ENCODE measurements at regions not wholly inside any gene's neighbourhood (a gene's known extent, or its start where the extent isn't known, plus 50 kb on each side); places are given as distances from the start of the nearest gene placed in this dataset.
"Not testable (repeated sequence)": the region's sequence is repeated elsewhere in the genome, so short reads cannot be mapped to it uniquely, and the experiment has no call there.

DNA sequence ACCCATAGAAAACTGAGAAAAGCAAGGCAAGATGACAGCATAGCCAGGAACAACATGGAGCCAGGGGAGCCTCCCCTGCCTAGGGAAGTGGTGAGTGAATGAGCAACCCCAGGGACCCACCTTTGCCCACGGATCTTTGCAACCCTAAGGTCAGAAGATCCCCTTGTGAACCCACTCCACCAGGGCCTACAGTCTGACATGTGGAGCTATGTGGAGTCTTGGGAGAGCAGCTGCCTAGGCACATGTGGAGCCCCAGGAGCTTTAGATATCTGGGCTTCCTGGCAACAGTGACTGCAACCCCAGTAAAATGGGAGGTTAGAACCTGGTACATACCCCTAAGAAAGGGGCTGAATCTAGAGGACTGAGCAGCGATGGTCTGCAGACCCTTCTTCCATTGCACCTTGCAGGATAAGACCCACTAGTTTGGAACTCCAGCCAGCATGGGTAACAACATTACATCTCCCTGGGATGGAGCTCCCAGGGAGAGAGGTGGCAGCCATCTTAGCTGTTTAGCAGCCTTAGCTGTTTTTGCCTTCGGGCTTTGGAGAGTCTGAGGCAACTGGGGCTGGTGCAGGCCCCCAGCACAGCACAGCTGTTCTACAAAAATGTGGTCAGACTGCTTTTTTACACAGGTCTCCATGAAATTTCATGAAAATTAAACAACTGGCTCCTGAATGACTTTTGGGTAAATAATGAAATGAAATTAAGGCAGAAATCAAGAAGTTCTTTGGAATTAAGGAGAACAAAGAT is 104.7 kb upstream of the TRIM2 start:
- TF ChIP-seq, protein P1, sequence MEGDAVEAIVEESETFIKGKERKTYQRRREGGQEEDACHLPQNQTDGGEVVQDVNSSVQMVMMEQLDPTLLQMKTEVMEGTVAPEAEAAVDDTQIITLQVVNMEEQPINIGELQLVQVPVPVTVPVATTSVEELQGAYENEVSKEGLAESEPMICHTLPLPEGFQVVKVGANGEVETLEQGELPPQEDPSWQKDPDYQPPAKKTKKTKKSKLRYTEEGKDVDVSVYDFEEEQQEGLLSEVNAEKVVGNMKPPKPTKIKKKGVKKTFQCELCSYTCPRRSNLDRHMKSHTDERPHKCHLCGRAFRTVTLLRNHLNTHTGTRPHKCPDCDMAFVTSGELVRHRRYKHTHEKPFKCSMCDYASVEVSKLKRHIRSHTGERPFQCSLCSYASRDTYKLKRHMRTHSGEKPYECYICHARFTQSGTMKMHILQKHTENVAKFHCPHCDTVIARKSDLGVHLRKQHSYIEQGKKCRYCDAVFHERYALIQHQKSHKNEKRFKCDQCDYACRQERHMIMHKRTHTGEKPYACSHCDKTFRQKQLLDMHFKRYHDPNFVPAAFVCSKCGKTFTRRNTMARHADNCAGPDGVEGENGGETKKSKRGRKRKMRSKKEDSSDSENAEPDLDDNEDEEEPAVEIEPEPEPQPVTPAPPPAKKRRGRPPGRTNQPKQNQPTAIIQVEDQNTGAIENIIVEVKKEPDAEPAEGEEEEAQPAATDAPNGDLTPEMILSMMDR (conservative IDR thresholded peaks at IDR 0.05), result no peak
- TF ChIP-seq ZFX (IDR thresholded peaks at IDR 0.05), result no peak
- no peak overlapping the region for H3K27ac ChIP-seq

DNA sequence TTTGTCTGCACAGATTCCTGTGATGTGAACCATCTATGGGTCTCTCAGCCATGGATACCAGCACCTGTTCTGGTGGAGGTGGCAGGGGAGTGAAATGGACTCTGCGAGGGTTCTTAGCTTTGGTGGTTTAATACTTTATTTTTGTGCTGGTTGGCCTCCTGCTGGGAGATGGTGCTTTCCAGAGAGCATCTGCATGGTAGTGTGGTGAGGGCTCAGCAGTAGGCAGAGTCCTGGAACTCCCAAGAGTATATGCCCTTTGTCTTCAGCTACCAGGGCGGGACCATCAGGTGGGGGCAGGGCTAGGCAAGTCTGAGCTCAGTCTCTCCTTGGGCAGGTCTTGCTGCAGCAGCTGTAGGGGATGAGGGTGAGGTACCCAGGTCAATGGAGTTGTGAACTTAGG is 97.5 kb upstream of the TRIM2 start:
- not testable (repeated sequence) for H3K27ac ChIP-seq

DNA sequence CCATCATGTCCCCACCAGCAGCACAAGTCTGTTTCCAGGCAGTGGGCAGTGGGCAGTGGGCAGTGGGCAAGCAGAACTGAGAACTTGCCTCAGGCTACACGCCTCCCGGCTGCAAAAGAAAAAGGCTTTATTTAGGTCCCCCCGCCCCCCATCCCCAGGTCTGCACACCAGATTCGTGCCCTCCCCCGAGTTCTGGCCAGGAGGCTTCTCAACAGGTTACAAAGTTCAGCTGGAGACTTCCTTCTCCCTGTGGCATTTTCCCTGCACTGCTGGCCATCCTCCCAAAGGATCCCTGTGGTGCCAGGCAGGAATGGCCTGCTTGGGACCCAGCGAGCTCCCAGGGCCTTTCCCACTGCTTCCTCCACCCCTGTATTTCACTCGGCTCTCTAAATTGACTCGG is 97.0 kb upstream of the TRIM2 start:
- H3K27ac ChIP-seq, result no peak overlapping the region
- TF ChIP-seq ZFX (IDR thresholded peaks at IDR 0.05), result no peak
- TF ChIP-seq, protein P1 (conservative IDR thresholded peaks at IDR 0.05), result no peak

DNA sequence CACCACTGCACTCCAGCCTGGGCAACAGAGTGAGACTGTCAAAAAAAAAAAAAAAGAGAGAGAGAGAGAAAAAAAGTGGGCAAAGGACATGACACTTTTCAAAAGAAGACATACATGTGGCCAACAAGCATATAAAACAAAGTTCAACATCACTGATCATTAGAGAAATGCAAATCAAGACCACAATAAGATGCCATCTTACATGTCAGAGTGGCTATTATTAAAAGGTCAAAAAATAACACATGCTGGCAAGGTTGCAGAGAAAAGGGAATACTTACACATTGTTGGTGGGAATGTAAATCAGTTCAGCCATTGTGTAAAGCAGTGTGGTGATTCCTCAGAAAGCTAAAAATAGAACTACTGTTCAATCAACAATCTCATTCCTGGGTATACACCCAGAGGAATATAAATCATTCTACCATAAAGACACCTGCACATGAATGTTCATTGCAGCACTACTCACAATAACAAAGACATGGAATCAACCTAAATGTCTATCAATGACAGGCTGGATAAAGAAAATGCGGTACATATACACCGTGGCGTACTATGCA is 94.9 kb upstream of the TRIM2 start:
- H3K27ac ChIP-seq, result no peak overlapping the region
- TF ChIP-seq ZFX (IDR thresholded peaks at IDR 0.05), result no peak
- TF ChIP-seq, protein P1 (conservative IDR thresholded peaks at IDR 0.05), result no peak

DNA sequence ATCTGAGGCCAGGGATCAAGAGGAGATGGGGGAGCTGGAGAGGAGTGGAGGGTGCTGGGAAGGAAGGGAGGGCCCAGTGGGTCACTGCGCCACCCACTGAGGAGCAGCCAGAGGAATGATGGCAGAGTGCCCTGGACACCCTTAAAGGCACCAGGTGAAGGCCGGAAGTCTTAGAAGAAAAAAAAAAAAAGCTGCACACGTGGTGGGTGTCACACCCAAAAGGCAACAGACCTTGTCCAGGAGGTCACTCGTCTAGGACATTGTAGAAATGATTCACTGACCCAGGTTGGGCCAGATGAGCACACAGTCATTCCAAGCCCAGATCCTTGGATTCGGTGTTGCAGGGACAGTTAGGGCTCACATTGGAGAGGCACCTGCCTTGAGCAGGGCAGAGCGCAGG is 93.5 kb upstream of the TRIM2 start:
- H3K27ac ChIP-seq, result no peak overlapping the region
- TF ChIP-seq, protein P1 (conservative IDR thresholded peaks at IDR 0.05), result no peak
- TF ChIP-seq ZFX (IDR thresholded peaks at IDR 0.05), result no peak

DNA sequence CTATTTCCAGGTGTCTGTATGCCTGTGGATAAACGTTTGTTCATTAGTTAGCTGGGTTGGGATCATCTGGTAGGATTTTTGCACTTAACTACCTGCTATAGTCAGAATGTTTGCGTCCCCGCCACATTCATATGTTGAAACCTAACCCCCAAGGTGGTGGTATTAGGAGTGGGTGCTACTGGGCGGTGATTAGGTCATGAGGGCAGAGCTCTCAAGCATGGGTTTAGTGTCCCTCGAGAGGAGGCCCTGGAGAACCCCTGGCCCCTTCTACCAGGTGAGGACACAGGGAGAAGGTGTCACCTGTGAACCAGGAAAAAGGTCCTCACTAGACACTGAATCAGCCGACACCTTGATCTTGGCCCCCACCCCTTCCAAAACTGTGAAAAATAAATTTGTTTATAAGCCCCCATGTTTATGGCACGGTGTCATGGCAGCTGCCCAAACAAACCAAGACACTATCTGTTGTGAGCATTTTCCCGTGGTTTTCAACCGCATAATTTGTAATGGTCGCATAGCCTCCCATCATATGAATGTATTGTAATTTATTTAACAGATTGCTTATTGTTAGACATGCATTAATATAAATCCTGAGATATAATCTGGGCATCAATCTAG is 92.7 kb upstream of the TRIM2 start:
- H3K27ac ChIP-seq, result no peak overlapping the region
- TF ChIP-seq, protein P1 (conservative IDR thresholded peaks at IDR 0.05), result no peak
- TF ChIP-seq ZFX (IDR thresholded peaks at IDR 0.05), result no peak

DNA sequence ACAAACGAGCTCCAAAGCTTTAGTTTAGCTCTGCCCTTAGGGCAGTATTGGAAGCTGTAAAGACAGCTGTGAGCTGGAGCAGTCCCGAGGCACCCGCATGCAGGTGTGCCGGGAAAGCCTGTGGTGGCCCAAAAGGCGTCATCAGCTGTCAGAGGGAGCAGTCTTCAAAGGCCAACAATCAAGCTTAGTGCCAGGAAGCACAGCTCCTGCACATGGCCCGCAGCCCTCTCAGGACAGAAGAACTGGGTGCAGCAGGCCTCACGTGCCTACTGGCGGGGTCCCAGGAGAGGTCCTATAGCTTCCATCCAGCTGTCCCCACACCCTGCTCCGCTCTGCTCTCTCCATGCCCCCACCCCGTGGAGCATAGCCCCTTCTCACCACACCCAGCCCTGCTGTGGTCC is 92.2 kb upstream of the TRIM2 start:
- no peak for TF ChIP-seq ZFX (IDR thresholded peaks at IDR 0.05)
- TF ChIP-seq, protein P1 (conservative IDR thresholded peaks at IDR 0.05), result no peak
- H3K27ac ChIP-seq, result no peak overlapping the region
